Breast epithelium (tissue), 4 donors: ENCODE measurements at regions not wholly inside any gene's neighbourhood (a gene's known extent, or its start where the extent isn't known, plus 50 kb on each side); places are given as distances from the start of the nearest gene placed in this dataset.
"Not testable (repeated sequence)": the region's sequence is repeated elsewhere in the genome, so short reads cannot be mapped to it uniquely, and the experiment has no call there.

Source experiments
- DNase-seq, 2 donors: peaks; one replicate each; pipeline ENCODE4 v3.0.0-alpha.2; 2019; ENCODE audit warnings: low spot score in 2 of 2
- H3K27ac ChIP-seq, 2 donors: fragments of 200-600 bp; sonication (generic) in 1 of 2; one replicate each; pipeline ENCODE4 v1.5.1; 2016 to 2019; ENCODE audit warnings: mild to moderate bottlenecking in 1 of 2
- H3K27me3 ChIP-seq, 2 donors: fragments of 200-600 bp; sonication (generic) in 1 of 2; one replicate each; pipeline versions ENCODE4 v1.5.1 to v1.6.0; 2017 to 2019; ENCODE audit warnings: control low read depth in 1 of 2, mild to moderate bottlenecking in 1 of 2
- H3K36me3 ChIP-seq: fragments of 200-600 bp; one replicate; pipeline ENCODE4 v1.5.1; 2019
- H3K4me1 ChIP-seq, 2 donors: fragments of 200-600 bp; sonication (generic); one replicate each; pipeline ENCODE4 v1.5.1; 2016 to 2019; ENCODE audit warnings: control low read depth in 1 of 2
- H3K4me3 ChIP-seq, 3 donors: fragments of 200-600 bp; sonication (generic); 1 replicate in 2 of 3; 2 replicates in 1 of 3; pipeline ENCODE4 v1.5.1; 2016 to 2019; ENCODE audit warnings: mild to moderate bottlenecking in 3 of 3, moderate library complexity in 2 of 3
- H3K9me3 ChIP-seq, 2 donors: fragments of 200-600 bp; sonication (generic) in 1 of 2; one replicate each; pipeline ENCODE4 v1.5.1; 2016 to 2019; ENCODE audit warnings: control low read depth in 1 of 2
- intact Hi-C: fragments of 100-400 bp; cut with DNase I; formaldehyde crosslinking; loops from one replicate; pipeline ENCODE4 v1.15.1; 2023; ENCODE audit warnings: low total_unique reads

- H3K36me3 ChIP-seq, DNase-seq, H3K9me3 ChIP-seq, intact Hi-C loops, H3K27me3 ChIP-seq, H3K27ac ChIP-seq, H3K4me3 ChIP-seq, H3K4me1 ChIP-seq: not testable (repeated sequence)
These were observed 163.8 kb upstream of the ZNF658 start for GRCh38 chr9:66736686-66737085.

- DNase-seq, H3K4me1 ChIP-seq, H3K27ac ChIP-seq, H3K9me3 ChIP-seq, H3K36me3 ChIP-seq, H3K27me3 ChIP-seq, H3K4me3 ChIP-seq, intact Hi-C loops: not testable (repeated sequence)
These were observed 162.1 kb upstream of the ZNF658 start for GRCh38 chr9:66738418-66738817.

DNA sequence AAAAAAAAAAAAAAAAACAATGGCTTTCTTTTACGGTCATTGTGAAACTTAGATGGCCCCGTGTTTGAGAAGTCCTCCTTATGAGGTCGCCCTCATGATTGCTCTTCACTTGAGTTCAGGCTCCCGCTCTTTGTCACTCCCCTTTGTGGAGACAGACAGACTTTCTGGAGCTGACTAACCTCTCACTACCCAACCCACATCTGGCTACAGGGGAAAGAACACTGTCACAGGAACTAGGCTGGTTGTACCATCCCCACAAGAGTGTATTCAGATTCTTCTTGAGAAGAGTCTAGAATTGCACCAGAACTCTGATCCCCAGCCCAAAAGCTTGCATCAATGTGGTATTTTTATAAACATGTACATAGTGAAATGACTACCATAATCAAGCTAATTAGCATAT is 160.4 kb upstream of the ZNF658 start:
- H3K27me3 ChIP-seq, intact Hi-C loops, H3K4me3 ChIP-seq, DNase-seq, H3K27ac ChIP-seq, H3K36me3 ChIP-seq, H3K9me3 ChIP-seq, H3K4me1 ChIP-seq: not testable (repeated sequence)

DNA sequence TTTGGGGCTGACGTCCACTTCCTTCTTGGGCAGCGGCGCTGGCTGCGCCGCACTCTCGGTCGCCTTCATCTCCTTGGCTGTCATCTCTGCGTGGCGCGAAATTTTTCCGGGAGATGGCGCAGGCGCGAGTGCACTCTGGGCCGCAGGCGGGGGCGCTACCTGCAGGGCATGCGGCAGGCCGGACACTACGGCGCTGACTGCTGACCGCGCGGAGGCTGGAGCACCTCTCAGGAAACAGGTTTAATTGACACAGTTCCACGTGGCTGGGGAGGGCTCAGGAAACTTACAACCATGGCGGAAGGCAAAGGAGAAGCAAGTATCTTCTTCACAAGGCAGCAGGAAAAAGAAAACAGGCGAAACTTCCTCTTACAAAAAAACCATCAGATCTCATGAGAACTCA is 154.7 kb upstream of the ZNF658 start:
- H3K27ac ChIP-seq, H3K27me3 ChIP-seq, H3K36me3 ChIP-seq, H3K4me3 ChIP-seq, H3K9me3 ChIP-seq, DNase-seq, intact Hi-C loops, H3K4me1 ChIP-seq: not testable (repeated sequence)

DNA sequence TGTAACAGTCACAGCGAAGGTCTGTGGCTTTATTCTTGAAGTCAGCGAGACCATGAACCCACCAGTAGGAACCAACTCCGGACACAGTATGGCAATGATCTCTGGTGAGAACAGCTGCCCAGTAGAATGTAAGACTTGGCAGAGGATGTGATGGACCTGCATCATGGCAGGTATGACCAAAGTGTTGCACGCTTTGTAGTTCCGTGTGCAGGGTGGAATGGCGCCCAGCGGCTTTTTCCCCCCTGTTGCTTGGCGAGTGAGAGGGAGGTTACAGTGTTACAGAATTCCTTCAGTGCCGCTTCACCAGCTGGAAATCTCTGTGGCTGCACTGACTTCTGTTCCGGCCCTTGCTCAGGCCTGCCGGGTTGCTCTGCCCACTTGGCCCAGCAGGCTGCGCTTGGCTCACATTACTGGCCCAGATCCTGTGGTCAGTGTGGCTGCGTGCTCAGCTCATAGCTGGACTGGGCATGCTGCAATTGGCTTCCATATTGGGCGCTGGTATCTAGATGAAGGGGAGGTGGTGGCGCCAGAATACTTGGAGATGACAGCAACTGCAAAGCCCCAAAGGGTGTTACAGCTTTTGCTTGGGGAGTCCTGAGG is 148.1 kb upstream of the ZNF658 start:
- H3K4me1 ChIP-seq, H3K27me3 ChIP-seq, H3K9me3 ChIP-seq, intact Hi-C loops, H3K4me3 ChIP-seq, DNase-seq, H3K36me3 ChIP-seq, H3K27ac ChIP-seq: not testable (repeated sequence)

DNA sequence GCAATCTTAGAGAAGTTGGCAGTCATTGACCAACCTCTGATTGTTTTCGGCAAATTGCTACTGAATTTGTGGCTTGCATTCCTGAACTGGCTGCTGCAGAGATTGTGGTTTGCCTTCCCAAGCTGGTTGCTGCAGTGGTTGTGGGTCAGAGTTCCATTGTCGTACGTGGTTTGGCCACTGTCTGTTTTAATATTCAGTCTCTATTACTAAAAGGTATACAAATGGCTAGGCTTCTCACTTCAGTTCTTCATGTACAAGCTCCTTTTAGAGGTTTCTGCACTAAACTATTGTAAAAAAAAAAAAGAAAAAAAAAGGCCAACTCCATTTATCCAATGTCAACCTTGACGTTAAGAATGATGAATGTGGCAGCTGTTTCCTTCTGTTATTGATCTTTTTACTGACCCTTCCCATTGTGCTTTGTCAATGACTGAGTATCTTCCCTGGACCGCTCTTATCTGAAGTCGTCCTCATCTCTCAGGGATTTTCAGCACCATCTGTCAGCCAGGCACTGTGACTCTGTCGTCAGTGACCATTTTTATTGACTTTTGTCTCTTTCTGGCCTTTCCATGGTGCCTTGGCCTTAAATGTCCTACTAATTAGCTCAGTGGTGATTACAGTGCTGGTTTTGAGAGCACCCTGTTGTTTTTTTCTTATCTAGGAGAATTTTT is 140.6 kb upstream of the ZNF658 start:
- DNase-seq, H3K9me3 ChIP-seq, H3K4me3 ChIP-seq, H3K27ac ChIP-seq, intact Hi-C loops, H3K4me1 ChIP-seq, H3K36me3 ChIP-seq, H3K27me3 ChIP-seq: not testable (repeated sequence)

GRCh38 chr9:66764799-66765493 is 135.6 kb upstream of the ZNF658 start:
- H3K4me1 ChIP-seq, H3K27ac ChIP-seq, H3K9me3 ChIP-seq, H3K27me3 ChIP-seq, intact Hi-C loops, DNase-seq, H3K4me3 ChIP-seq, H3K36me3 ChIP-seq: not testable (repeated sequence)

DNA sequence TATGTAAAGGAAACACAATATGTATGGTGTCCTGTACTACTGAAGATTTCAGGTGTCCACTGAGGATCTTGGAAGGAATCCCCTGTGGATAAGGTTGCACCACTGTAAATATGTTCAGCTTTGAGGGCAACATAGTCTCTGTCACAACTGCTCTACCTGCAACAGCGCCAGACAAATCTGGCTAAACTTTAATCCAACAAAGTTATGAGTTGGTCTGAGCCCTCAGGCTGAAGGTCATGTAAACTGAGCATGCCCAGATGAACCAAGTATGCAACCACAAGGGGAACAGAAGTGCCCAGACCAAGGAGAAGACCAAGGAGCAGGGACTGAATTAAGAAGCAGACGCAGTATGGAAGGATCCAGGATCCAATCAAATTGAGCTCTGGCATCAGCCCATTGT is 135.0 kb upstream of the ZNF658 start:
- H3K36me3 ChIP-seq, H3K4me3 ChIP-seq, DNase-seq, intact Hi-C loops, H3K9me3 ChIP-seq, H3K27ac ChIP-seq, H3K27me3 ChIP-seq, H3K4me1 ChIP-seq: not testable (repeated sequence)

DNA sequence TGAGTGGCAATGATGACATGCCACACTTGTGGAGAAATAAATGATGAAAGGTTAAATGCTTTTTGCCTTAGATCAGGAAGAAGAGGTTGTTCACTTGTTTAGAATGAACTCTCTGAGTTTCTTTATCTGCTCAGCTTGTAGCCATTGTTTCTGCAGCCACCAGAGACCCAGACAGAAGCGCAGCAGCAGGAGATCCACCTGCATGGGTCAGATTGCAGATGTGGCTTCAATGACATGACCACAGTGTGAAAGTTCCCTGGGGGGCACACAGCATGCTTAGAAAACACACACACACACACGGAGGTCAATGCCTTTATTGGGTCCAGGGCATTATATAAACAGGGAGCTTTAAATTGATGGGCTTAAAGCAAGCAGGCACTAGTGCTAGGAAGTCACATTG is 129.0 kb upstream of the ZNF658 start:
- H3K27ac ChIP-seq, H3K9me3 ChIP-seq, H3K36me3 ChIP-seq, DNase-seq, intact Hi-C loops, H3K4me3 ChIP-seq, H3K27me3 ChIP-seq, H3K4me1 ChIP-seq: not testable (repeated sequence)

DNA sequence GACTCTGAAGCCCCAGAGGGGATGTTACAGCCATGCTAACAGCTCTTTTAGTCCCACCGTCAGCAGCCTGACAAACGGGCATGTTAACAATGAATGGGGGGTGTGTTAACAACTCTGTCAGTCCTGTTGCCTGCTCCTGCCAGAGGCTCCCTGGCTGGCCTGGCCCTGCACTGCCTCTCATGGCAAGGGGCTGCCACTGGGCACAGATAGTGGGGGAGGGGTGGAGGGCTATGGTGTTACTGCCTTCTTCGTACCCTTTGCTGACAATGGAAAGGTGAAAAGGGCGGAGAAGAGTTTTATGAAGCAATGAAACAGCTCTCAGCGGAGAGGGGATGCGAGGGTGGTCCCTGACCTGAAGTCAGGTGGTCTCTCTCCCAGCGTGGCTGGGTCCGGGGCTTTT is 125.9 kb upstream of the ZNF658 start:
- H3K27ac ChIP-seq, H3K9me3 ChIP-seq, DNase-seq, H3K4me1 ChIP-seq, H3K27me3 ChIP-seq, H3K4me3 ChIP-seq, H3K36me3 ChIP-seq, intact Hi-C loops: not testable (repeated sequence)

DNA sequence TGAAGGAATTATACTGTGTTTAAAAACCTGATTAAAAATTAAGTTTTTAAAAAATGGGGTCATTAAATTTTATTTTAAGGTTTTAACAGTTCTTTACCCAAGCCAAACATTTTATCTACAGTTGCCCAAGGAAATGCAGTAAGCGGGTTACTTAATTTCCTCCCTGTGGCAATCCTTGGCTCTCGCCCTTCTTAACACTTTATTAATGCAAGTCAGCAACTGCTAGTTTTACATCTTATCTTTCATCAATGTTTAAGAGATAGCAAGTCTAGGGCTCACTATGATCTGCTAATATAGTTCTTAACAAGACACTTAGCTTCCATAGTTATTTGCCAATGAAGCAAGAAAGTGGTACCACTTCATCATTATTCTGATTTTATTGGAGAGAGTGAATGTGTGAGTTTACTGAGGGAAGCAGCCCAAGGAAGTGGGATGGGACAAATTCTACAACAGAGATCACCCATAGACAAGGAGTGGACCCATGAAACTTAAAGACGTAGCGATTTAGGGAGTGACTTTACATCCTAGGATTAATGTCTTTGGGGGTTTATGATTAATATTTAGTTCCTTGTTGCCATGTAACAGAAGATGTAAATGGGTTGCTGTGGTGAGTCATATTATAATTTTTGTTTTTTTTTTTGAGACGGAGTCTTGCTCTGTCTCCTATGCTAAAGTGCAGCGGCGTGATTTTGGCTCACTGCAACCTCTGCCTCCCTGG is 120.4 kb upstream of the ZNF658 start:
- H3K4me3 ChIP-seq, H3K36me3 ChIP-seq, H3K4me1 ChIP-seq, intact Hi-C loops, H3K27me3 ChIP-seq, DNase-seq, H3K27ac ChIP-seq, H3K9me3 ChIP-seq: not testable (repeated sequence)

DNA sequence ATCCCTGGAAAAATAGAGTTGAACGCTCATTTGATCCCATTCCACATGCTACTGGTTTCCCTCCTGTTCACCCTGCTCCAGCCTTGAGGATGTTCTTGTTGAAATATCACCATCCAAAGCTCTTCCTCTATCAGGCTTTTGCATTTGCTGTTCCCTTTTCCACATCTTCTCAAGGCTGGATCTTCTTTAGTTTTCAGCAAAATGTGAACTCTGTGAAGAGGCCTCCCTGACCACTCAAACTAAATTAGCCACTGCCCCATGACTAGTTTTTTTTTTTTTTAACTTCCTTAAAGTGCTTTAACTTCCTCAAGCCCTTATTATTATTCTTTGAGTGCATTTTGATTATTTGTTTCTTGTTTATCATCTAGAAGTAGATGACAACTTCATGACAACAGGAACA is 119.3 kb upstream of the ZNF658 start:
- H3K4me1 ChIP-seq, H3K27ac ChIP-seq, intact Hi-C loops, H3K4me3 ChIP-seq, H3K27me3 ChIP-seq, H3K9me3 ChIP-seq, H3K36me3 ChIP-seq, DNase-seq: not testable (repeated sequence)

DNA sequence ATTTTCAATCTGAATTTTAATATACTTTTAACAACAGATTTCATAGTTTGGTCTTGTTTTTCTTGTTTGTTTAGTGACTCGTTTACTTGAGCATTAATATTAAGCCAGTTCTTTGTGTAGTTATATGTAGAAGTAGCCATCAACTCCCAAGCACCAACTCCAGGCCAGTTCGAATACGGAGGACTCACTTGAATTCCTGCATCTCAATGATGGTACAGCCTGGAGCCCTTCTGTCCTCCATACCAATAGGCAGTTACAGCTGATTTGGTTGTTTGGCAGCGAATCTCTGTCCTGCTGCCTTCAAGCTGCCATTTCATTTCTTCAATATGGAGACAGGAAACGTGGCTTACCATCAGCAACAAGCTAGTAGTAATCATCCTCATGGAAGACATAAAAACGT is 118.5 kb upstream of the ZNF658 start:
- DNase-seq, H3K27me3 ChIP-seq, H3K27ac ChIP-seq, H3K36me3 ChIP-seq, intact Hi-C loops, H3K4me3 ChIP-seq, H3K4me1 ChIP-seq, H3K9me3 ChIP-seq: not testable (repeated sequence)
